CD14-positive monocyte (primary cell): ENCODE measurements at regions not wholly inside any gene's neighbourhood (a gene's known extent, or its start where the extent isn't known, plus 50 kb on each side); places are given as distances from the start of the nearest gene placed in this dataset.

Experiments
- DNase-seq, 3 donors: peaks; one replicate each; pipeline ENCODE4 v3.0.0-alpha.2; 2011 to 2022
- H2AFZ ChIP-seq: 2 replicates; pipeline ENCODE4 v1.6.0; 2012; ENCODE audit warnings: mild to moderate bottlenecking, low read depth, low read length, inconsistent platforms; ENCODE audit not compliant: insufficient read depth, poor library complexity, severe bottlenecking
- H3K27ac ChIP-seq, 2 donors: 1 replicate in 1 of 2; 2 replicates in 1 of 2; pipeline ENCODE4 v1.5.1; 2012 to 2013; ENCODE audit warnings: low read length in 2 of 2, control low read depth in 1 of 2, inconsistent platforms in 1 of 2, low read depth in 1 of 2, mild to moderate bottlenecking in 1 of 2
- H3K27me3 ChIP-seq, 2 donors: one replicate each; pipeline versions ENCODE4 v1.6.0 to v1.6.1; 2011 to 2013; ENCODE audit warnings: low read length in 2 of 2; ENCODE audit not compliant: control insufficient read depth in 2 of 2, insufficient read depth in 2 of 2
- H3K36me3 ChIP-seq, 2 donors: replicated peaks in 1 of 2; 1 replicate in 1 of 2; 2 replicates in 1 of 2; pipeline versions ENCODE4 v1.5.1 to v1.6.1; 2012 to 2013; ENCODE audit warnings: low read length in 2 of 2, control low read depth in 1 of 2, inconsistent platforms in 1 of 2, mild to moderate bottlenecking in 1 of 2; ENCODE audit not compliant: insufficient read depth in 2 of 2, control insufficient read depth in 1 of 2
- H3K4me1 ChIP-seq, 2 donors: 1 replicate in 1 of 2; 2 replicates in 1 of 2; pipeline versions ENCODE4 v1.5.1 to v1.6.1; 2012 to 2013; ENCODE audit warnings: low read length in 2 of 2, control low read depth in 1 of 2, inconsistent platforms in 1 of 2, mild to moderate bottlenecking in 1 of 2, moderate library complexity in 1 of 2; ENCODE audit not compliant: insufficient read depth in 2 of 2, control insufficient read depth in 1 of 2
- H3K4me2 ChIP-seq: replicated peaks from 2 replicates; pipeline ENCODE3; 2012; ENCODE audit warnings: low read length, moderate library complexity, mild to moderate bottlenecking; ENCODE audit not compliant: poor library complexity, severe bottlenecking; ENCODE audit errors: extremely low read depth
- H3K4me3 ChIP-seq, 3 experiments: fragments of 200-600 bp in 1 of 3; sonication (generic) in 1 of 3; replicated peaks in 1 of 3; 1 replicate in 2 of 3; 2 replicates in 1 of 3; pipeline ENCODE4 v1.5.1; 2011 to 2013; ENCODE audit warnings: low read length in 3 of 3, mild to moderate bottlenecking in 3 of 3, control low read depth in 2 of 3, low read depth in 2 of 3, inconsistent platforms in 1 of 3, moderate library complexity in 1 of 3
- H3K79me2 ChIP-seq: 2 replicates; pipeline ENCODE4 v1.6.0; 2012; ENCODE audit warnings: mild to moderate bottlenecking, control low read depth, inconsistent platforms, low read length, moderate library complexity; ENCODE audit not compliant: insufficient read depth
- H3K9ac ChIP-seq: 2 replicates; pipeline ENCODE4 v1.6.0; 2017; ENCODE audit warnings: low read length, mild to moderate bottlenecking; ENCODE audit not compliant: insufficient read depth, poor library complexity, severe bottlenecking
- H3K9me3 ChIP-seq, 2 donors: replicated peaks in 1 of 2; 1 replicate in 1 of 2; 2 replicates in 1 of 2; pipeline versions ENCODE4 v1.5.1 to v1.6.1; 2012 to 2013; ENCODE audit warnings: low read length in 2 of 2, control low read depth in 1 of 2; ENCODE audit not compliant: control insufficient read depth in 1 of 2, insufficient read depth in 1 of 2
- H4K20me1 ChIP-seq: 2 replicates; pipeline ENCODE4 v1.6.0; 2012; ENCODE audit warnings: mild to moderate bottlenecking, low read length, control low read depth, moderate library complexity; ENCODE audit not compliant: insufficient read depth
- H3K27ac Mint-ChIP-seq, 7 donors: one replicate each; pipeline ENCODE4 v1.8.0; 2020; ENCODE audit warnings: mild to moderate bottlenecking in 7 of 7, mixed read lengths in 7 of 7, moderate library complexity in 6 of 7, inconsistent platforms in 2 of 7
- H3K27me3 Mint-ChIP-seq, 3 donors: one replicate each; pipeline ENCODE4 v1.8.0; 2021 to 2022; ENCODE audit warnings: low read depth in 3 of 3, mild to moderate bottlenecking in 3 of 3, mixed read lengths in 3 of 3, moderate library complexity in 3 of 3, inconsistent platforms in 1 of 3
- H3K36me3 Mint-ChIP-seq, 2 donors: one replicate each; pipeline ENCODE4 v1.8.0; 2020; ENCODE audit warnings: mixed read lengths in 2 of 2, inconsistent platforms in 1 of 2, mild to moderate bottlenecking in 1 of 2
- H3K4me1 Mint-ChIP-seq: one replicate; pipeline ENCODE4 v1.8.0; 2020; ENCODE audit warnings: mild to moderate bottlenecking, mixed read lengths
- H3K4me3 Mint-ChIP-seq, 2 donors: one replicate each; pipeline ENCODE4 v1.8.0; 2020; ENCODE audit warnings: mild to moderate bottlenecking in 2 of 2, mixed read lengths in 2 of 2, moderate library complexity in 1 of 2
- H3K9me3 Mint-ChIP-seq, 7 donors: one replicate each; pipeline ENCODE4 v1.8.0; 2020 to 2022; ENCODE audit warnings: mixed read lengths in 7 of 7, mild to moderate bottlenecking in 6 of 7, moderate library complexity in 6 of 7, inconsistent platforms in 2 of 7
- WGBS: methylation state at CpG from one replicate; pipeline ENCODE4 v1.1.5; 2013; ENCODE audit warnings: missing lambda C conversion rate; ENCODE audit not compliant: insufficient coverage; 5-methylcytosine and 5-hydroxymethylcytosine counted together
- intact Hi-C, 2 donors: fragments of 100-400 bp; cut with micrococcal nuclease; formaldehyde crosslinking; loops; one replicate each; pipeline versions ENCODE4 v1.15.0 to v1.15.1; 2023
- TF ChIP-seq, protein P1 (sequence below): fragments of 200-600 bp; IDR thresholded peaks from one replicate; pipeline ENCODE4 v1.8.0; 2022; ENCODE audit warnings: antibody characterized with exemption, mild to moderate bottlenecking

DNA sequence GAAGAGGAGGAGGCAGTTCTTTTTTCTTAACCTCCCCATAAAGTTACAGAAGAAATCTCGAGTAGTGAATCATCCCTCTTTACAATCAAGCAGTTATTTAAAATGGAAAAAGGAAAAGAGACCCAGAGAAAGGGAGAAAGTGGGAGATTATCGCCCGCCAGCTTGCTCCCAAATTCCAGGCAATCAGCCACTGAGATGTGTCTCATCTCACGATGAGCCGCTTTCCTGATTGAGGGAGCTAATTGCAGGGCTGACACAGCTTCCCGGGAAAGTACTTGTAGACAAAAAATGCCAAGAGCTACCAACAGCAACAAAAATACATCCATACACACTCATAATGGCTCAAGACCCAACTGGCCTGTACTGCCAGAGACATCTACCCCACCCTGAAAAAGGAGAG, 191.6 kb upstream of the ZC3H12A start:
- Mint-ChIP-seq H3K36me3 (no peaks in the 10 kb centered on the region), H3K4me1 (no peaks in the 10 kb centered on the region), H3K4me3 (no peak overlapping the region), H3K27me3 (peaks cover 7 to 15% (median 9%) of the 10 kb centered on the region in 3 donors), H3K9me3 (peaks cover 4 to 22% (median 9%) of the 10 kb centered on the region in 7 donors), H3K27ac (no peak overlapping the region)
- Histone ChIP-seq H3K27ac (no peak overlapping the region), H3K9me3 (no peaks in the 10 kb centered on the region), H3K4me2 (no peak overlapping the region), H3K79me2 (no peaks in the 10 kb centered on the region), H3K27me3 (no peaks in the 10 kb centered on the region), H4K20me1 (no peaks in the 10 kb centered on the region), H3K9ac (no peak overlapping the region), H3K4me1 (no peaks in the 10 kb centered on the region), H3K36me3 (no peaks in the 10 kb centered on the region), H2AFZ (no peak overlapping the region), H3K4me3 (no peak overlapping the region)
- TF ChIP-seq, protein P1, sequence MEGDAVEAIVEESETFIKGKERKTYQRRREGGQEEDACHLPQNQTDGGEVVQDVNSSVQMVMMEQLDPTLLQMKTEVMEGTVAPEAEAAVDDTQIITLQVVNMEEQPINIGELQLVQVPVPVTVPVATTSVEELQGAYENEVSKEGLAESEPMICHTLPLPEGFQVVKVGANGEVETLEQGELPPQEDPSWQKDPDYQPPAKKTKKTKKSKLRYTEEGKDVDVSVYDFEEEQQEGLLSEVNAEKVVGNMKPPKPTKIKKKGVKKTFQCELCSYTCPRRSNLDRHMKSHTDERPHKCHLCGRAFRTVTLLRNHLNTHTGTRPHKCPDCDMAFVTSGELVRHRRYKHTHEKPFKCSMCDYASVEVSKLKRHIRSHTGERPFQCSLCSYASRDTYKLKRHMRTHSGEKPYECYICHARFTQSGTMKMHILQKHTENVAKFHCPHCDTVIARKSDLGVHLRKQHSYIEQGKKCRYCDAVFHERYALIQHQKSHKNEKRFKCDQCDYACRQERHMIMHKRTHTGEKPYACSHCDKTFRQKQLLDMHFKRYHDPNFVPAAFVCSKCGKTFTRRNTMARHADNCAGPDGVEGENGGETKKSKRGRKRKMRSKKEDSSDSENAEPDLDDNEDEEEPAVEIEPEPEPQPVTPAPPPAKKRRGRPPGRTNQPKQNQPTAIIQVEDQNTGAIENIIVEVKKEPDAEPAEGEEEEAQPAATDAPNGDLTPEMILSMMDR = no peak
- DNase-seq = no peak
- intact Hi-C loops = no loop called here
- WGBS = 89% methylated on average over 1 of the region's 6 CpGs

DNA sequence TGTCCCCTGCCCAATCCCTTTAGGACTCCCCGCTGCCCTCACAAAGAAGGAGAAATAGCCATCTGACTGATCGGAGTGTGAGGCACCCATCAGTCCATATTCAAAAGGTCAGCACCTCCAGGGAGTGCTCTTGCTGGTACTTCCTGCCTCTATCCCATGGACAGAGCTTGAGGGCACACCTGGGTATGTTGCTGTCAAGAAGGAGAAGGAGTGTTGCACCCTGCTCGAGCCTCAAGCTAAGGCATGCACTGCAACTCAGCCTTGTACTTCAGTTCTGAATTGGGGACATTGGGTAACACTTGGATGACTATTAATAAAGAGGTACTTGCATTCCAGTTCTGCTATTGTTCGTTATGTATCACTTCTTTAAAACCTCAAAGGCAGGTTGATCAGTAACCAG, 190.3 kb upstream of the ZC3H12A start:
- intact Hi-C loops = no loop called here
- TF ChIP-seq, protein P1 = no peak
- DNase-seq = no peak

More for the DNA sequence above, 190.3 kb upstream of the ZC3H12A start:
- Histone ChIP-seq H3K4me2 (no peak overlapping the region), H4K20me1 (no peaks in the 10 kb centered on the region), H3K36me3 (no peaks in the 10 kb centered on the region), H3K79me2 (no peaks in the 10 kb centered on the region), H3K4me1 (peaks cover 0 to 3% of the 10 kb centered on the region in 2 donors), H2AFZ (no peak overlapping the region), H3K27me3 (no peaks in the 10 kb centered on the region), H3K9ac (no peak overlapping the region), H3K27ac (no peak overlapping the region), H3K4me3 (no peak overlapping the region), H3K9me3 (no peaks in the 10 kb centered on the region)
- WGBS = no CpG with 5 or more reads among the region's 4 CpGs
- no peaks in the 10 kb centered on the region for H3K36me3 Mint-ChIP-seq
- no peak overlapping the region for H3K4me3 Mint-ChIP-seq
- peaks cover 5% of the 10 kb centered on the region for H3K4me1 Mint-ChIP-seq
- peak overlapping the region in 1 of 7 donors; percentile 3 for H3K27ac Mint-ChIP-seq
- H3K9me3 Mint-ChIP-seq = peaks cover 5 to 26% (median 9%) of the 10 kb centered on the region in 7 donors
- H3K27me3 Mint-ChIP-seq = peaks cover 5 to 13% (median 11%) of the 10 kb centered on the region in 3 donors
